Adrenal gland (tissue), 9 donors: ENCODE measurements at regions not wholly inside any gene's neighbourhood (a gene's known extent, or its start where the extent isn't known, plus 50 kb on each side); places are given as distances from the start of the nearest gene placed in this dataset.

Experiments
- DNase-seq, 7 donors: peaks; one replicate each; pipeline ENCODE4 v3.0.0-alpha.2; 2019 to 2020
- H3K27ac ChIP-seq, 5 donors: fragments of 200-600 bp; sonication (generic) in 4 of 5; 1 replicate in 3 of 5; 2 replicates in 2 of 5; pipeline versions ENCODE4 v1.5.1 to v1.8.0; 2016 to 2020; ENCODE audit warnings: mild to moderate bottlenecking in 1 of 5
- H3K27me3 ChIP-seq: fragments of 200-600 bp; 2 replicates; pipeline ENCODE4 v1.8.0; 2021
- H3K36me3 ChIP-seq, 2 donors: fragments of 200-600 bp; replicated peaks in 1 of 2; 1 replicate in 1 of 2; 2 replicates in 1 of 2; pipeline versions ENCODE4 v1.5.1 to v1.8.0; 2018 to 2022
- H3K4me1 ChIP-seq, 2 donors: fragments of 200-600 bp; replicated peaks in 1 of 2; 1 replicate in 1 of 2; 2 replicates in 1 of 2; pipeline versions ENCODE4 v1.5.1 to v1.8.0; 2018 to 2021
- H3K4me3 ChIP-seq, 4 donors: fragments of 200-600 bp; sonication (generic) in 3 of 4; one replicate each; pipeline ENCODE4 v1.5.1; 2016 to 2018
- H3K9me3 ChIP-seq, 3 donors: fragments of 200-600 bp; sonication (generic) in 1 of 3; replicated peaks in 1 of 3; 1 replicate in 2 of 3; 2 replicates in 1 of 3; pipeline versions ENCODE4 v1.5.1 to v1.8.0; 2016 to 2021
- POLR2A ChIP-seq, 2 donors: fragments of 450-650 bp; IDR thresholded peaks; one replicate each; pipeline ENCODE4 v1.6.1; 2017; ENCODE audit warnings: antibody characterized with exemption in 2 of 2, mild to moderate bottlenecking in 2 of 2, moderate library complexity in 1 of 2
- WGBS, 4 donors: extraction: QIAGEN DNeasy Blood & Tissue Kit in 2 of 4; methylation state at CpG; one replicate each; pipeline versions ENCODE4 v1.1.5 to v1.1.7; 2013 to 2017; 5-methylcytosine and 5-hydroxymethylcytosine counted together
- intact Hi-C, 2 donors: fragments of 100-400 bp; cut with DNase I; formaldehyde crosslinking; loops; one replicate each; pipeline versions ENCODE4 v1.14.1 to v1.15.0; 2022 to 2023
- TF ChIP-seq, protein P1 (sequence below), 6 experiments: fragments of 450-650 bp in 4 of 6; fragments of 200-600 bp in 2 of 6; sonication (generic) in 1 of 6; IDR thresholded peaks; 1 replicate in 5 of 6; 2 replicates in 1 of 6; pipeline versions ENCODE4 v1.5.1 to v1.8.0; 2016 to 2021; ENCODE audit warnings: antibody characterized with exemption in 6 of 6, mild to moderate bottlenecking in 2 of 6, moderate library complexity in 1 of 6
- donor health status: healthy with polysubstance abuse.
- donor health status: Bipolar disorder and iron deficiency.
- donor health status: DM: yes; HTN: yes; CAD: no.
- donor health status: DM: no; HTN: no; CAD: no.
- donor health status: DM: no; HTN: no; CAD: no.

DNA sequence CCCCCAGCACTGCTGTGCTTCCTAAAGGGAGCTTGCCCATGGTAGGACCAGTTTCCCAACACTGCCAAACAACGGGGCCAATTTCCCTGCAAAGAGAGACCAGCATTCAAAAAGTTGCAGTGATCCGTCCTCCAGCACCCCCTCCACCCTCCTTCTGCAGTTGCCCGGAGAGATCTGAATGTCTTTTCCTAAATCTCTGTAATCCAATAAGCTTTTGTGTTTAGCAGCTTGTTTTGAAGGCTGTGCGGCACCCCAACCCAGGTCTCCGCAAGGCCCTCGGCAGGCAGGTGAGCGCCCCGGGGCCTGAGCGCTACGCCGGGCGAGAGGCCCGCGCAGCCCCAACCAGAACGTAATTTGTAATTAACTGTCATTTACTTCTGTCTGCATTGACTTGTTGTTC, 366.9 kb upstream of the IRX2 start:
- Histone ChIP-seq H3K4me1 (no peaks in the 10 kb centered on the region), H3K36me3 (no peaks in the 10 kb centered on the region), H3K27ac (no peak overlapping the region), H3K9me3 (no peaks in the 10 kb centered on the region), H3K27me3 (peaks cover 14% of the 10 kb centered on the region), H3K4me3 (no peak overlapping the region)
- 51 to 58% (median 54%) methylated on average over 15 of the region's 15 CpGs for whole genome bisulfite sequencing, 4 donors
- no peak for TF ChIP-seq POLR2A (IDR thresholded peaks at IDR 0.05)
- TF ChIP-seq, protein P1, sequence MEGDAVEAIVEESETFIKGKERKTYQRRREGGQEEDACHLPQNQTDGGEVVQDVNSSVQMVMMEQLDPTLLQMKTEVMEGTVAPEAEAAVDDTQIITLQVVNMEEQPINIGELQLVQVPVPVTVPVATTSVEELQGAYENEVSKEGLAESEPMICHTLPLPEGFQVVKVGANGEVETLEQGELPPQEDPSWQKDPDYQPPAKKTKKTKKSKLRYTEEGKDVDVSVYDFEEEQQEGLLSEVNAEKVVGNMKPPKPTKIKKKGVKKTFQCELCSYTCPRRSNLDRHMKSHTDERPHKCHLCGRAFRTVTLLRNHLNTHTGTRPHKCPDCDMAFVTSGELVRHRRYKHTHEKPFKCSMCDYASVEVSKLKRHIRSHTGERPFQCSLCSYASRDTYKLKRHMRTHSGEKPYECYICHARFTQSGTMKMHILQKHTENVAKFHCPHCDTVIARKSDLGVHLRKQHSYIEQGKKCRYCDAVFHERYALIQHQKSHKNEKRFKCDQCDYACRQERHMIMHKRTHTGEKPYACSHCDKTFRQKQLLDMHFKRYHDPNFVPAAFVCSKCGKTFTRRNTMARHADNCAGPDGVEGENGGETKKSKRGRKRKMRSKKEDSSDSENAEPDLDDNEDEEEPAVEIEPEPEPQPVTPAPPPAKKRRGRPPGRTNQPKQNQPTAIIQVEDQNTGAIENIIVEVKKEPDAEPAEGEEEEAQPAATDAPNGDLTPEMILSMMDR (IDR thresholded peaks at IDR 0.05): no peak
- DNase-seq: no peak
- intact Hi-C loops: no loop called here

DNA sequence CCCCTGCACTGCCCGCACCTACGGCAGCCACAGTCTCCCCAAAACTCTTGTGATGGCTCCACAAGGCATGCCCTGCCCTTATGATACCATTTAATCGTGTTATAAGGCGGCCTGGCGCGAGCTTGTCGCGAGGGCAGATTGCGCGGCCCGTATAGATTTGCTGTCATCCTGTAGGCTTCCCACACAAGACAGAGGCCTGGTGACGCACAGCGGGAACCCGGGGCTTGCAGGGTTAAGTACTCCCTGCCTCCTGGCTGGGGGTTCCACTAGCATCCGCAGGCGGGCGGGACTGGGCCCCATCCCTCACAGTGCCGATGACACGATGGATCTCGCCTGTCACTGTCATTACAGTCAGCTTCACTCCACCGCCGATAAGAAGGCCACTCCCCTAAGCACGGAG, 364.9 kb upstream of the IRX2 start:
- Histone ChIP-seq H3K4me1 (no peaks in the 10 kb centered on the region), H3K36me3 (no peaks in the 10 kb centered on the region), H3K27ac (no peak overlapping the region), H3K27me3 (peaks cover 14% of the 10 kb centered on the region), H3K9me3 (no peaks in the 10 kb centered on the region), H3K4me3 (no peak overlapping the region)
- 21 to 32% (median 28%) methylated on average over 10 to 23 of the region's 23 CpGs for WGBS, 4 donors
- no peak for DNase-seq
- no peak for TF ChIP-seq POLR2A (IDR thresholded peaks at IDR 0.05)
- TF ChIP-seq, protein P1 (IDR thresholded peaks at IDR 0.05): no peak
- intact Hi-C loops: no loop called here

DNA sequence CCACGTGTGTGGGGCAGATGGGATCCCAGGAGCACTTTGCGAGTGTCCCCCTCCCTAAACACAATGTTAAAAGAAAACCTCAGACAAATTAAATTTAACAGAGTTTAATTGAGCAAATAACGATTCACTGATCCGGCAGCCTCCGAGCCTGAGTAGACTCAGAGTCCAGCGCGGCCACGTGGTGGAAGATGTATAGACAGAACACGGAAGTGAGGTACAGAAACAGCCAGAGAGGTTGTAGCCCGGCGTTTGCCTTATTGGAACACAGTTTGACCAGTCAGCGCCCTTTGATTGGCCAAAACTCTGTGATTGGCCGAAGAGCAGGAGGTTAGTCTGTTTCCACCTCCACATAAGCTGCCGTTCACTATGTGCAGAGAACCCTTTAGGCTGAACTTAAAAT, 363.0 kb upstream of the IRX2 start:
- H3K36me3 ChIP-seq: no peaks in the 10 kb centered on the region

DNA sequence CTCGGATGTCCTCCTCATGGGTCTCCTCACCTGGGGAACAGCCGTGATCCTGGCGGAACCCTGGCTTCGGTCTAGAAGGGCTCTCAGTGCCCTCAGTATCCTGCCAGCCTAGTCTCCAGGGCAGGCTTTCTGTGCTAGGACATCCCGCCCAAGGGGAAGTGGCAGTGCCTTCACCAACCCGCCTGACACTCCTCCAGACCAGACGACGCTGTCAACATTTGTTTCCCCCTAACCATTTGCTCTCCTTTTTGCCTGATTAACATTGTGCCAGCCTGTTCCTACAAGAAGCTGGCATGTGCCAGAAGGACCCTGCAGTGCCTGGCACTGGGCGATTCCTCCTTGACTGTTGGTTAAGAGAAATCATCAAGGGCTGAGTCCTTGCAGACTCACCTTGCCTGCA, 358.9 kb upstream of the IRX2 start:
- Histone ChIP-seq H3K4me3 (no peak overlapping the region), H3K9me3 (no peaks in the 10 kb centered on the region), H3K4me1 (no peaks in the 10 kb centered on the region), H3K36me3 (no peaks in the 10 kb centered on the region), H3K27me3 (no peaks in the 10 kb centered on the region), H3K27ac (no peak overlapping the region)
- intact Hi-C loops: no loop called here
- WGBS, 4 donors: 74 to 83% (median 80%) methylated on average over 9 of the region's 9 CpGs
- DNase-seq: no peak
- no peak for TF ChIP-seq POLR2A (IDR thresholded peaks at IDR 0.05)
- TF ChIP-seq, protein P1 (IDR thresholded peaks at IDR 0.05): no peak

More for the DNA sequence above, 363.0 kb upstream of the IRX2 start:
- H3K27me3 ChIP-seq: peaks cover 6% of the 10 kb centered on the region
- H3K4me3 ChIP-seq: no peak overlapping the region
- no peaks in the 10 kb centered on the region for H3K9me3 ChIP-seq
- WGBS, 4 donors: 83 to 89% (median 87%) methylated on average over 14 of the region's 14 CpGs
- intact Hi-C loops: no loop called here
- TF ChIP-seq, protein P1 (IDR thresholded peaks at IDR 0.05): no peak
- no peak for TF ChIP-seq POLR2A (IDR thresholded peaks at IDR 0.05)
- H3K4me1 ChIP-seq: no peaks in the 10 kb centered on the region
- H3K27ac ChIP-seq: no peak overlapping the region
- DNase-seq: no peak
